OCI-LY3 (cell line): ENCODE measurements at regions not wholly inside any gene's neighbourhood (a gene's known extent, or its start where the extent isn't known, plus 50 kb on each side); places are given as distances from the start of the nearest gene placed in this dataset.
A peak's percentile ranks its signal among the peaks of the same experiment; 100 is the strongest.
"Not testable (repeated sequence)": the region's sequence is repeated elsewhere in the genome, so short reads cannot be mapped to it uniquely, and the experiment has no call there.

Experiments
- H2AFZ ChIP-seq: fragments of 200-600, 300-600 bp; shearing (Covaris generic); 2 replicates; pipeline ENCODE4 v1.6.0; 2014; ENCODE audit warnings: antibody characterized with exemption, low read depth, low read length
- H3K27ac ChIP-seq: fragments of 200-600, 300-600 bp; sonication (generic); 2 replicates; pipeline ENCODE4 v1.5.1; 2014; ENCODE audit warnings: mild to moderate bottlenecking, low read length, moderate library complexity, mixed read lengths
- H3K27me3 ChIP-seq: fragments of 200-600, 300-600 bp; sonication (generic); 2 replicates; pipeline ENCODE4 v1.6.1; 2014; ENCODE audit warnings: low read depth, low read length, mixed read lengths
- H3K36me3 ChIP-seq: fragments of 200-600, 300-600 bp; sonication (generic); replicated peaks from 2 replicates; pipeline ENCODE3; 2014; ENCODE audit warnings: low read depth, low read length, mixed read lengths
- H3K4me1 ChIP-seq: fragments of 300-600, 200-600 bp; sonication (generic); 2 replicates; pipeline ENCODE4 v1.6.1; 2014; ENCODE audit warnings: low read length, mixed read lengths
- H3K4me2 ChIP-seq: fragments of 200-600, 300-600 bp; sonication (generic); 2 replicates; pipeline ENCODE4 v1.6.1; 2014; ENCODE audit warnings: low read length, mixed read lengths
- H3K4me3 ChIP-seq: fragments of 300-600, 200-600 bp; sonication (generic); 2 replicates; pipeline ENCODE4 v1.5.1; 2014; ENCODE audit warnings: antibody characterized with exemption, mild to moderate bottlenecking, low read length, moderate library complexity
- H3K79me2 ChIP-seq: fragments of 300-600, 200-600 bp; shearing (Covaris generic); 2 replicates; pipeline ENCODE4 v1.6.1; 2014; ENCODE audit warnings: mild to moderate bottlenecking, low read length, mixed read lengths
- H3K9ac ChIP-seq: fragments of 300-600, 200-600 bp; shearing (Covaris generic); 2 replicates; pipeline ENCODE4 v1.6.0; 2014; ENCODE audit warnings: mild to moderate bottlenecking, low read length, moderate library complexity
- H3K9me3 ChIP-seq: fragments of 200-600, 300-600 bp; shearing (Covaris generic); 2 replicates; pipeline ENCODE4 v1.6.1; 2014; ENCODE audit warnings: low read length, mixed read lengths; ENCODE audit not compliant: insufficient read depth
- H4K20me1 ChIP-seq: fragments of 200-600, 300-600 bp; sonication (generic); 2 replicates; pipeline ENCODE4 v1.6.1; 2016; ENCODE audit warnings: low read length, mixed read lengths; ENCODE audit not compliant: insufficient read depth
- EZH2phosphoT487 ChIP-seq: fragments of 200-600 bp; shearing (Covaris generic); IDR thresholded peaks from 2 replicates; pipeline ENCODE4 v1.6.1; 2018; ENCODE audit warnings: antibody characterized with exemption, mixed run types, low read depth
- TF ChIP-seq, protein P1 (sequence below): fragments of 200-600, 300-600 bp; sonication (generic); IDR thresholded peaks from 2 replicates; pipeline ENCODE4 v1.5.1; 2014; ENCODE audit warnings: antibody characterized with exemption, low read length, low read depth

DNA sequence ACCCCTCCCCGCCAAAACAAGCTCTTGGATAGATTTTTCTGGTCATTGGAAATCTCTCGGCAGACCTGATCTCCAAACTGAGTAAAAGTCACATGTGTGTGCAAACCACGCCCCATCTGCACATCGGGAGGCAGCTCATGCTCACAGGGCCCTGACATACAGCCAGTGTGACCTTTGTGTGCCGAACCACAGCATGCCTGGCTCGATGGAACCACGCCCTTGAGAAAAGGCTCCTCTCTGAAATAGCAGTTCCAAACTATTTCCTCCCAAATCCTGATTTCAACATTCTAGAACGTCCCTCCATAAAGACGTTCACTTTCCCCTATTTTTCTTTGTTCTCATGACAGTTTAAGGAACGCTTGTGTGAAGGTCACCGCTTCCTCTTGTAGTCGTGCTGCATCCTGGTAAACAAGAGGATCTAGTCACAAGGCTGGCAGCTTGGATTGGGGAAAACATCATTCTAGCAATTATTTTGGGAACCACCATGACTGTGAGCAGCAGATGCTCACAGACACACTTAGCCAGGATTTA lies 59.3 kb upstream of the MAP4K4 start:
- Histone ChIP-seq H3K36me3 (no peaks in the 10 kb centered on the region), H3K4me2 (no peak overlapping the region), H2AFZ (no peak overlapping the region)

DNA sequence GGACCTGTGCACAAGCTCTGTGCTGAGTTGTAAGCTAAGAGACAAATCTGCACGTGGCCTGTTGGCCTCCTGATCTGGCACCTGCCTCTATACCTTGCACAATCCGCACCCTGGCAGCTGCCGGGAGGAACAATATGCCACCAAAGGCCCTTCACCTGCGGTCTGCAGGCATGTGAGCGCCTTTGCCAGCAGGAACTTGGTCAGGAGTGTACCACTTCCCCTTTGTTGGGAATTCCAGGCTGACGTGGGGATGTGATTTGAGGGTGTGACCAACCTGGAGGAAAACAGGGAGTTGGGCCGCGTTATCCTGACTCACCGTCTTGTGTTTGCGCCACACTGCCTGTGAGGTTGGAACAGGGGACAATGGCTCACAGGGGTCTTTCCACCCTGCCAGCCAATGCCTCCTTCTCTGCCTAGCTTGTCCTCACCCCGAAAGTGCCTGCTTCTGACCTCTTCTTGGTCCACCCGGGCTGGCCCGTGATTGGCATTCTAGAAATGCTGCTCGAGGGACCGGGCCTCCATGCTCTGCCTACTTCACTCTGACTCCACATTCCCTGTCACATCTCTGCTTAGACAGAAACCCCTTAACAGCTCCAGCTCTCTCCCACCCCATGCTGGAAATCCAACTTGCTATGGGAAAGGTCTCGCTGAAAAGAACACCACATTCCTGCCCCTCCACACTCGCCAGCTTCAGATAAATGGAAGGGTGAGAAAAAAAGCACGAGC lies 67.1 kb upstream of the MAP4K4 start:
- no peak overlapping the region for H3K27ac ChIP-seq
- H4K20me1 ChIP-seq = no peaks in the 10 kb centered on the region
- H3K27me3 ChIP-seq = no peaks in the 10 kb centered on the region
- no peaks in the 10 kb centered on the region for H3K36me3 ChIP-seq
- no peak overlapping the region for H3K9ac ChIP-seq
- no peak overlapping the region for H3K4me2 ChIP-seq
- H3K4me3 ChIP-seq = no peak overlapping the region
- no peaks in the 10 kb centered on the region for H3K79me2 ChIP-seq
- TF ChIP-seq EZH2phosphoT487 = no peak
- H2AFZ ChIP-seq = no peak overlapping the region; the same call in 1 of the 2 replicates
- H3K4me1 ChIP-seq = peaks cover 14% of the 10 kb centered on the region
- H3K9me3 ChIP-seq = no peaks in the 10 kb centered on the region

More for the DNA sequence above, 59.3 kb upstream of the MAP4K4 start:
- Histone ChIP-seq H3K4me3 (no peak overlapping the region), H3K27ac (no peak overlapping the region), H3K9me3 (no peaks in the 10 kb centered on the region), H3K79me2 (no peaks in the 10 kb centered on the region), H3K4me1 (no peaks in the 10 kb centered on the region), H3K9ac (no peak overlapping the region), H4K20me1 (no peaks in the 10 kb centered on the region), H3K27me3 (no peaks in the 10 kb centered on the region)
- no peak for TF ChIP-seq EZH2phosphoT487

DNA sequence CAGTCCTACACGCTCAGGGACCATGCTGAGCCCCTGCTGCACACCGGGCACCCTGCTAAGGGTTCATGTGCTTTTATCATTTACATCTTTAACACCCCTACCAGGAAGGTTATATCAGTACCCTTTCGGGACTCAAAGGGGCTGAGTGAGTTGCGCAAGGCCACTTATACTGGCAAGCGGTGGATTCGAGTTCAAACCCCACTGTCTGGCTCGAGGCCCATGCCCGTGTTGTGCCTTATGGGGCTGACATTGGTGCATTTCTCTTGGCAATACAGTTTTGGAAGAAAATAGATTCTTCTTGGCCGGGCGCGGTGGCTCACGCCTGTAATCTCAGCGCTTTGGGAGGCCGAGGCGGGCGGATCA lies 69.5 kb upstream of the MAP4K4 start:
- Histone ChIP-seq H3K27ac (no peak overlapping the region), H3K4me3 (no peak overlapping the region), H3K9me3 (no peaks in the 10 kb centered on the region), H3K27me3 (no peaks in the 10 kb centered on the region), H3K36me3 (no peaks in the 10 kb centered on the region), H3K4me1 (peaks cover 36% of the 10 kb centered on the region), H2AFZ (no peak overlapping the region), H4K20me1 (no peaks in the 10 kb centered on the region), H3K9ac (no peak overlapping the region), H3K4me2 (no peak overlapping the region), H3K79me2 (no peaks in the 10 kb centered on the region)
- TF ChIP-seq, protein P1, sequence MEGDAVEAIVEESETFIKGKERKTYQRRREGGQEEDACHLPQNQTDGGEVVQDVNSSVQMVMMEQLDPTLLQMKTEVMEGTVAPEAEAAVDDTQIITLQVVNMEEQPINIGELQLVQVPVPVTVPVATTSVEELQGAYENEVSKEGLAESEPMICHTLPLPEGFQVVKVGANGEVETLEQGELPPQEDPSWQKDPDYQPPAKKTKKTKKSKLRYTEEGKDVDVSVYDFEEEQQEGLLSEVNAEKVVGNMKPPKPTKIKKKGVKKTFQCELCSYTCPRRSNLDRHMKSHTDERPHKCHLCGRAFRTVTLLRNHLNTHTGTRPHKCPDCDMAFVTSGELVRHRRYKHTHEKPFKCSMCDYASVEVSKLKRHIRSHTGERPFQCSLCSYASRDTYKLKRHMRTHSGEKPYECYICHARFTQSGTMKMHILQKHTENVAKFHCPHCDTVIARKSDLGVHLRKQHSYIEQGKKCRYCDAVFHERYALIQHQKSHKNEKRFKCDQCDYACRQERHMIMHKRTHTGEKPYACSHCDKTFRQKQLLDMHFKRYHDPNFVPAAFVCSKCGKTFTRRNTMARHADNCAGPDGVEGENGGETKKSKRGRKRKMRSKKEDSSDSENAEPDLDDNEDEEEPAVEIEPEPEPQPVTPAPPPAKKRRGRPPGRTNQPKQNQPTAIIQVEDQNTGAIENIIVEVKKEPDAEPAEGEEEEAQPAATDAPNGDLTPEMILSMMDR = no peak
- no peak for TF ChIP-seq EZH2phosphoT487

DNA sequence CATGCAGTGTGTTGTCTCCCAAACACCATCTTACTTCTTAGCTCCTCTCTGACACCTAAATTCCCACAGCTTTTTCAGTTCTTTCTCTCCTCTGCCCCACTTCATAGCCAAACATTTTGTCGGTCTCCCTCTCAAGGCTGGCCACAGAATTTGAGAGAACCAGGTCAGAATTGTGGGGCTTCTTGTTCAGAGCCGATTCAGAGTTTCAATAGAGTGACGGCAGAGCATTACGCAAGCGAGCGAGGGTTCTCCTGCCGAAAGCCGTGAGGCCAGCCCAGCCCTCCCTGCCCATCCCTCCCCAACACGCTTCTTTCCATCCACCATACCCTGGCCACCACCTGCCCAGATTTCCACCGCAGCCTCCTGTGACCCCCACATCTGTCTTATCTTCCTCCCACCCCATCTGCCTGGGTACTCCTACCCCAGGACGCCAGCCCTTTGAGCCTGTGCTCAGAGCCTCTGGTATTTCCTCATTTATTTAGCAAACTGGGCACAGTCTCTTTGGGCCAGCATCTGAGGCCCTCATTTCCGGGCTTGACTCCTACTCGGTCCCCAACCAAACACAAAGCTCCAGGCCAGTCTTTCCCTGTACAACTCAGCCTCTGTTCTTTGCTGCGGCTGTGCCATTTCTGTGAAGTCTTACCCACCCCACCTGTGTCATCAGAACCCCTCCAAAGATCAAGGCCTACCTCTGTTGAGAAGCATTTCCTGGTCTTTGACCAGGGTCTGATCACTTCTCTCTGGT lies 70.0 kb upstream of the MAP4K4 start:
- Histone ChIP-seq H3K9ac (no peak overlapping the region), H3K4me1 (peaks cover 41% of the 10 kb centered on the region), H2AFZ (no peak overlapping the region), H3K4me3 (no peak overlapping the region), H3K4me2 (no peak overlapping the region), H4K20me1 (no peaks in the 10 kb centered on the region), H3K27ac (no peak overlapping the region), H3K79me2 (no peaks in the 10 kb centered on the region), H3K9me3 (no peaks in the 10 kb centered on the region), H3K36me3 (no peaks in the 10 kb centered on the region), H3K27me3 (no peaks in the 10 kb centered on the region)
- TF ChIP-seq, protein P1 = no peak
- no peak for TF ChIP-seq EZH2phosphoT487

DNA sequence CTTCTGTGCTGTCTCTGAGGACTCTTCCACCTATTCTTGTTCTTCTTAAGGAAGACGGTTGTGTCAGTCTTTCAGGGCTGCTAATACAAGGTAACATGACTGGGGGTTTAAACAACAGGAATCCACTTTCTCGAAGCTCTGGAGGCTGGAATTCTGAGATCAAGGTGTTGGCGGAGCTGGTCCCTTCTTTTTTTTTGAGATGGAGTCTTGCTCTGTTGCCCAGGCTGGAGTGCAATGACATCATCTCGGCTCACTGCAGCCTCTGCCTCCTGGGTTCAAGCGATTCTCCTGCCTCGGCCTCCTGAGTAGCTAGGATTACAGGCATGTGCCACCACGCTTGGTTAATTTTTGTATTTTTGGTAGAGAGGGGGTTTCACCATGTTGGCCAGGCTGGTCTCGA lies 71.7 kb upstream of the MAP4K4 start:
- Histone ChIP-seq H3K4me2 (peak overlapping the region; percentile 97), H3K4me1 (peaks cover 57% of the 10 kb centered on the region), H3K27ac (peak overlapping the region; percentile 97), H3K9ac (peak overlapping the region; percentile 86; the same call in 1 of the 2 replicates), H2AFZ (0 out of 2 replicates have a peak overlapping the region, but pooled peaks have one; percentile 4)
- not testable (repeated sequence) for H3K9me3 ChIP-seq, H4K20me1 ChIP-seq, H3K27me3 ChIP-seq, H3K4me3 ChIP-seq, H3K79me2 ChIP-seq, H3K36me3 ChIP-seq
